GM20000 (cell line): ENCODE measurements at regions not wholly inside any gene's neighbourhood (a gene's known extent, or its start where the extent isn't known, plus 50 kb on each side); places are given as distances from the start of the nearest gene placed in this dataset.

ENCODE experiments used
- DNase-seq: peaks from one replicate; pipeline ENCODE4 v3.0.0; 2012; ENCODE audit warnings: low spot score
- TF ChIP-seq, protein P1 (sequence below): IDR thresholded peaks from 2 replicates; pipeline ENCODE4 v1.5.1; 2012; ENCODE audit warnings: mild to moderate bottlenecking, control low read depth; ENCODE audit errors: extremely low read depth, missing control alignments

DNA sequence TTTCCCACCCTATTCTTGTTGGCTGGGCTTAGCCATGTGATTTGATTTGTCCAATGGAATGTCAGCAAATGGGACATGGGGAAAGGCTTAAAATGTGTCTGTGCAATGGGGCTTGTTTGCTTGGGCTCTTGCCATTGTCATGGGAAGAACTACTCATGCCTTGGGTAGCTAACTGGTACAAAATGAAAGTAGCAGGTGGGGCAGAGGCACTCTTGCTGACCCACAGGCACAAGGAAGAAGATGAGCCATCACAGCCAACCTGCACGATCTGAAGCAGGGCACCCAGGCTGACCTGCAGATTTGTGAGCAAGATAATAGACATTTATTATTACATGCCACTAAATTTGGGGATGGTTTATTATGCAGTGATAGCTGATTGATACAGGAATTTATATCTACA is 305.9 kb upstream of the CAMK1G start:
- DNase-seq = no peak
- TF ChIP-seq, protein P1, sequence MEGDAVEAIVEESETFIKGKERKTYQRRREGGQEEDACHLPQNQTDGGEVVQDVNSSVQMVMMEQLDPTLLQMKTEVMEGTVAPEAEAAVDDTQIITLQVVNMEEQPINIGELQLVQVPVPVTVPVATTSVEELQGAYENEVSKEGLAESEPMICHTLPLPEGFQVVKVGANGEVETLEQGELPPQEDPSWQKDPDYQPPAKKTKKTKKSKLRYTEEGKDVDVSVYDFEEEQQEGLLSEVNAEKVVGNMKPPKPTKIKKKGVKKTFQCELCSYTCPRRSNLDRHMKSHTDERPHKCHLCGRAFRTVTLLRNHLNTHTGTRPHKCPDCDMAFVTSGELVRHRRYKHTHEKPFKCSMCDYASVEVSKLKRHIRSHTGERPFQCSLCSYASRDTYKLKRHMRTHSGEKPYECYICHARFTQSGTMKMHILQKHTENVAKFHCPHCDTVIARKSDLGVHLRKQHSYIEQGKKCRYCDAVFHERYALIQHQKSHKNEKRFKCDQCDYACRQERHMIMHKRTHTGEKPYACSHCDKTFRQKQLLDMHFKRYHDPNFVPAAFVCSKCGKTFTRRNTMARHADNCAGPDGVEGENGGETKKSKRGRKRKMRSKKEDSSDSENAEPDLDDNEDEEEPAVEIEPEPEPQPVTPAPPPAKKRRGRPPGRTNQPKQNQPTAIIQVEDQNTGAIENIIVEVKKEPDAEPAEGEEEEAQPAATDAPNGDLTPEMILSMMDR = no peak

DNA sequence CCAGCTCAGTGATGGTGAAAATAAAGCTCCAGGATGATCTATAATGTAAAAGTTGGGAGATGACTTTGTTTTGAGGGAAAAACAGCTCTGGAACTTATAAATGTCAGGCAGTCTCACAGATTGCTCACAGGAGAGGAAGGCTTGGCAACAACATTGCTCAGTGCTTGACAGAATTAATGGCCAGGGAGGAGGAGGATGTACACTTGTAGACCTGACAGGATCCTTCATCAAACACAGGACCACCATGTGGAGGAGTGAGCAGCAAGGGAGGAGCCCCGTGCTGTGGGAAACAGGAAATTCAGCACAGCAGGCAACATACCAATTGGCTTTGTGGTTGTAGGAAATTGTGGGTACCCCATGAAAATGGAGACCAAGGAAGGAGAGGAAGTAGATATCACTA is 291.8 kb upstream of the CAMK1G start:
- TF ChIP-seq, protein P1 = no peak
- DNase-seq = no peak

DNA sequence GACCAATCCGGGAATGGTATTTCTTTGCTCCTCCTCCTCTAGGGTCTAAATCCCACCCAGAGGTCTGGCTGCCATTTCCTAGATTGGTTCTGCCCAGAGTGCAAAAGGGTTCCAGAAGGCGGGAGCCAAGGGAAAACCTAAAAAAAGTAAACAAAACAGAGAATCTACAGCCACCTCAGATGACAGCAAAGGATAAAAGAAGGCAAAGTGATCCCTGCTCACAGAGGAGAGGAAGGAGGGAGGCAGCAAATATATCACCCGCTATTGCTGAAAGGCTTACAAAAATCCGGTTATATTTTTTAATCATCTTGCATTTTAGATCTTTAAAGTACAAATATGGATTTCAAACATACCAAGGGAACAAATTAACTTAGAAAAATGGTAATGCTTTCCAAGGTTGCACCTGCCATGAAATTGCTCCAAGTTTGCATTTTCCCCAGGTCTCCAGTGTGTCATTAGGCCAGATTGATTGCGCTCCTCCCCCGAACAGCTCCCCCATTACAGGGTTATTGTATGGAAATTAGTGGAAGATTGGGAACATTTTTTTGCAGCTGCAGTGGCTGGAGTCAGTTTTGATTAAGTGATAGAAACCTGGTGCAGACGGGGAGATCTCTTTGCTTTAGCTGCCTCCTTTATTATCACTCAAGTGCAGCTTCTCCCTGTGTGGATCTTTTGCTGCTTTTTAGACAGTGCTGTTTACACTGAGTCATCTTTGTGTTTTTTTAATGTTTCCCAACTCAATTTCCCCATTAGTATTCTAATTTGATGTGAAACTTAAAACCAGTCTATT is 280.5 kb upstream of the CAMK1G start:
- TF ChIP-seq, protein P1 = no peak
- no peak for DNase-seq

DNA sequence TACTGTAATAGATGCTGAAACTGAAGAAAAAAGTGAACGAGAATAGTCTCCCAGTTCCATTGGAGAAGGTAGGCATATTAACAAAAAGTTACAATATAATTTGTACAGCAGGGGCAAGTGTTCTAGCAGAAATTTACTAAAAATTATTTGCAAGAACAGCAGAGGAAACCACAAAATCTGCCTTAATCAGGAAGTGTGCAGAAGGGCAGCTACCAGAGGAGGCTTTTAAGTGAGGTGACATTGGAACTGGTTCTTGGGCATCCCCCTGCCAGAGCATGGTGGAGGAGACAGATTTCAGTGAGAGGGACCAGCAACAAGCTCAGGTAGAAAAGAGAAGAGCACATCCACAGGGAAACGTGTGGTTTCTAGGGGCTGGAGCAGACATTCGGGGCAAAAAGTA is 279.3 kb upstream of the CAMK1G start:
- DNase-seq = no peak
- TF ChIP-seq, protein P1 = no peak

DNA sequence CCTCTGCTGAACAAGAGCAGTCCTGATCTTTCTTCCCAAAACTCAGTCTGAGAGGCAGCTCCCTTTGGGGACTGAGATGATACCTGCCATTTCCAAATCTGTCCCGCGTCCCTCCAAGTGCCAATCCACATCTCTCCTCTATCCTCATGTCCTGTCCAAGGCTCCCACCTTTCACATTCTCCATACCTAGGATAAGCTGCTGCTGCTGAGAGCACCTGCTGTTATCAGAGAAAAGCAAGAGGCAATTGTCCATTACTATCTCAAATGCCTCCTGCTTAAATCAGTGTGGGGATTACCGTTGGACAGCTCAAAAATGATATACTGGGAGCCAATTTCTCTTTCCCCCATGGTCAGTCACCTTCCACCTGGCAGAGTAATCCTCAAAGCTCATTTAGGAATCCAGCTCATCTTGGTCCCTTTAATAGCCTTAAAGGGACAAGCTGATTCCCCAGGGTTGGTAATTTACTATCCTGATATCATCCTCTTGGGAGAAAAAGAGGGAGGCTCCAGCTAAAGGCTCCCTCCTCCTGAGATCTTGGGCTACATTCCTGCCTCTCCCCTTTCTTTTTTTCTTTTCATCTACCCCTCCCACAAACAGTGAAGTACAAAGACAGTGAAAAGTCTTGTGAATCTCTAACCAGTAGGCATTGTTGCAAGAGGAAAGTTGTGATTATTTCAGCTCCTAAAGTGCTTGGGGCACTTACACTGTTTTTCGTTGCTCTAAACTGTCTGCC is 278.1 kb upstream of the CAMK1G start:
- TF ChIP-seq, protein P1 = no peak
- DNase-seq = no peak

DNA sequence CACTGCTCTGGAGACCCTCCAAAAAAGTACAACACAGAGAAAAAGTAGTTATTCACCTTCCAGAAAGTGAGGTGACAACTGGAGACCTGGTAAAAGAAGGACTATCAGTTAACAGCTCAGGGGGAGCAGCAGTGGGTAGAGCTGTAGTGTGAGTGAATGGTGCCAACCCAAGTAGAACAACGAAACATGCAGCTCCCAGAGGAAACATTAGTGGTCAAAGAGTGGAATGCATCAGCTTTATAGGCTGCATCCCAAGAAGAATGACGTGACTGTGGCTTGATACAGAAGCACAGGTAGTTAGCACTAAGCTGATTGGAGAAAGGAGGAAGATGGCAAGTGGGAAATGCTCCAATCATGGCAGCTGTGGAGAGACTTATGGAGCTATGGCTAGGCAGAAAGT is 275.7 kb upstream of the CAMK1G start:
- no peak for DNase-seq
- TF ChIP-seq, protein P1 = no peak

DNA sequence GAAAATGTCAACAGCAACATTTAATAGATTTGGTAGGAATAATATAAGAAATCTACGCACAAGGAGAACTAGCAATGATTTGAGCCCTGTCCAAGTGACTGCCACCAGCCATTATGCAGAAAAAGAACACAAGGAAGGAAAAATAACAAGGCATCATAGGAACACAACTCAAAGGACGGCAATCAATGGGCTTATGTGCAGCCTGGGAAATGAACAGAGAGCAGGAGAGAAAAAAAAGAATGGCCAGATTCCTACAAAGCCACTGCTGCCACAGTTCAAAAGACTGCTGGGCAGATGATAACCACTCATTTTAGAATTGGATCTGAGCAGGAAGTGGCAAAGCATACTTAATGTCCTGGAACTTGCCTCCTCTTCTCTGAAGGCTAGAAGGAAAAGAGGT is 274.3 kb upstream of the CAMK1G start:
- no peak for DNase-seq

More for the DNA sequence above, 274.3 kb upstream of the CAMK1G start:
- TF ChIP-seq, protein P1 = no peak
